Heart left ventricle (tissue), 16 donors: ENCODE measurements at regions not wholly inside any gene's neighbourhood (a gene's known extent, or its start where the extent isn't known, plus 50 kb on each side); places are given as distances from the start of the nearest gene placed in this dataset.

ENCODE experiments used
- ATAC-seq, 4 donors: fragments of 200-7000 bp; cut with Tn5 transposase; one replicate each; pipeline ENCODE4 v1.9.1; 2020 to 2022; ENCODE audit warnings: moderate library complexity in 4 of 4, mild to moderate bottlenecking in 3 of 4, moderate number of reproducible peaks in 1 of 4
- DNase-seq, 5 donors: peaks; one replicate each; pipeline ENCODE4 v3.0.0-alpha.2; 2020
- H3K27ac ChIP-seq, 12 donors: fragments of 200-600 bp; sonication (generic) in 4 of 12; one replicate each; pipeline versions ENCODE4 v1.5.0 to v1.8.0; 2016 to 2022; ENCODE audit warnings: mild to moderate bottlenecking in 2 of 12
- H3K27me3 ChIP-seq, 9 donors: fragments of 200-600 bp; sonication (generic) in 2 of 9; one replicate each; pipeline versions ENCODE4 v1.5.1 to v1.8.0; 2016 to 2022; ENCODE audit warnings: mild to moderate bottlenecking in 3 of 9
- H3K36me3 ChIP-seq, 9 donors: fragments of 200-600 bp; sonication (generic) in 2 of 9; one replicate each; pipeline versions ENCODE4 v1.5.0 to v1.8.0; 2018 to 2022; ENCODE audit warnings: mild to moderate bottlenecking in 2 of 9
- H3K4me1 ChIP-seq, 12 donors: fragments of 200-600 bp; sonication (generic) in 4 of 12; one replicate each; pipeline versions ENCODE4 v1.5.0 to v1.8.0; 2016 to 2022; ENCODE audit warnings: mild to moderate bottlenecking in 3 of 12
- H3K4me3 ChIP-seq, 12 donors: fragments of 200-600 bp; sonication (generic) in 4 of 12; one replicate each; pipeline versions ENCODE4 v1.5.0 to v1.8.0; 2017 to 2022; ENCODE audit warnings: mild to moderate bottlenecking in 9 of 12, moderate library complexity in 4 of 12
- H3K9me3 ChIP-seq, 12 donors: fragments of 200-600 bp; sonication (generic) in 4 of 12; one replicate each; pipeline versions ENCODE4 v1.5.0 to v1.8.0; 2016 to 2022; ENCODE audit warnings: mild to moderate bottlenecking in 1 of 12
- POLR2A ChIP-seq, 2 donors: fragments of 450-650 bp; IDR thresholded peaks; one replicate each; pipeline ENCODE4 v1.6.1; 2017; ENCODE audit warnings: antibody characterized with exemption in 2 of 2, mild to moderate bottlenecking in 2 of 2, moderate library complexity in 2 of 2
- WGBS, 4 donors: extraction: QIAGEN DNeasy Blood & Tissue Kit in 2 of 4; methylation state at CpG; one replicate each; pipeline versions ENCODE4 v1.1.5 to v1.1.7; 2013 to 2018; 5-methylcytosine and 5-hydroxymethylcytosine counted together
- intact Hi-C, 10 donors: fragments of 100-400 bp; cut with DNase I; formaldehyde crosslinking; loops; one replicate each; pipeline versions ENCODE4 v1.11.1 to v1.14.2; 2022
- TF ChIP-seq, protein P1 (sequence below), 12 donors: fragments of 200-600 bp; sonication (generic) in 4 of 12; IDR thresholded peaks; one replicate each; pipeline versions ENCODE4 v1.5.0 to v1.8.0; 2018 to 2022; ENCODE audit warnings: antibody characterized with exemption in 12 of 12, mild to moderate bottlenecking in 5 of 12
- donor health status: ischemic (EF 13 %, LVEDD 7.1; RV severe dilation, severe dysfunction).
- donor health status: healthy with polysubstance abuse.
- donor health status: DM: no; HTN: yes; CAD: no.
- donor health status: DM: no; HTN: no; CAD: no.
- donor health status: ischemic (EF 25% LVEDD 6.9; RV normal size, moderate dysfunction).
- donor health status: ischemic (EF 25% LVEDD 5.7; RV mildly dilated, moderate dysfunction).
- donor health status: healthy.
- donor health status: DM: yes; HTN: yes; CAD: no.
- donor health status: ischemic (EF 35%, LVEDD 5.7; RV mildly dilated, moderate dysfunction).
- donor health status: nonischemic (EF 11% LVEDD 7.7; RV severe dilation, severe dysfunction).
- donor health status: DM: yes; HTN: yes; CAD: no.
- donor health status: PGD.
- donor health status: ischemic (EF 29% LVEDD 5.4; RV normal size, mild dysfunction).
- donor health status: nonischemic (EF 23%, LVEDD 6.1; RV moderate dilation, normal function).

DNA sequence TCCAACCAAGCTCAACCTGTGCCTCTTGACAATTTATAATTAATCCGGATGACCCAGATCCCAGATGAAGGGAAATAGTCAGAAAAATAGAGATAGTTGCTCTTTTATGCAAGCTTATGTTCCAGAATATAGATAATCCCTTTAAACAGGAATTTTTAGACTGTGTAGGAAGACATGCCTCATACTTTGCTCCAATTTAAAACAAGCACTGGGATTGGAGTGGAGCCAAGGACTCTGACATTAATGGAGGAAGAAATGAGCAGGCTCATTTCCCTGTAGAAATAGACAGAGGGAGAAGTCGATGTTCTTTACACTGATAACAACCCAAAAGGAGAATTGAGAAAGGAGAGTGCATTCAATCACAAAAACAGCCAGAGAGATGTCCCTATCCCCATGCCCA lies 70.1 kb upstream of the LRRC55 start:
- Histone ChIP-seq H3K9me3 (peaks cover 0 to 12% (median 3%) of the 10 kb centered on the region in 12 donors), H3K4me3 (no peak overlapping the region), H3K36me3 (no peaks in the 10 kb centered on the region), H3K27ac (no peak overlapping the region), H3K4me1 (no peaks in the 10 kb centered on the region), H3K27me3 (no peaks in the 10 kb centered on the region)
- intact Hi-C loops: loop anchor here in 2 of 10 donors (10.0 kb wide), 2 partner anchors 157 to 267 kb away; no protein-coding TSS in a partner anchor
- ATAC-seq: no peak
- 42 to 52% (median 48%) methylated on average over 2 of the region's 2 CpGs for WGBS, 4 donors
- no peak for TF ChIP-seq POLR2A (IDR thresholded peaks at IDR 0.05)
- TF ChIP-seq, protein P1, sequence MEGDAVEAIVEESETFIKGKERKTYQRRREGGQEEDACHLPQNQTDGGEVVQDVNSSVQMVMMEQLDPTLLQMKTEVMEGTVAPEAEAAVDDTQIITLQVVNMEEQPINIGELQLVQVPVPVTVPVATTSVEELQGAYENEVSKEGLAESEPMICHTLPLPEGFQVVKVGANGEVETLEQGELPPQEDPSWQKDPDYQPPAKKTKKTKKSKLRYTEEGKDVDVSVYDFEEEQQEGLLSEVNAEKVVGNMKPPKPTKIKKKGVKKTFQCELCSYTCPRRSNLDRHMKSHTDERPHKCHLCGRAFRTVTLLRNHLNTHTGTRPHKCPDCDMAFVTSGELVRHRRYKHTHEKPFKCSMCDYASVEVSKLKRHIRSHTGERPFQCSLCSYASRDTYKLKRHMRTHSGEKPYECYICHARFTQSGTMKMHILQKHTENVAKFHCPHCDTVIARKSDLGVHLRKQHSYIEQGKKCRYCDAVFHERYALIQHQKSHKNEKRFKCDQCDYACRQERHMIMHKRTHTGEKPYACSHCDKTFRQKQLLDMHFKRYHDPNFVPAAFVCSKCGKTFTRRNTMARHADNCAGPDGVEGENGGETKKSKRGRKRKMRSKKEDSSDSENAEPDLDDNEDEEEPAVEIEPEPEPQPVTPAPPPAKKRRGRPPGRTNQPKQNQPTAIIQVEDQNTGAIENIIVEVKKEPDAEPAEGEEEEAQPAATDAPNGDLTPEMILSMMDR (IDR thresholded peaks at IDR 0.05): no peak
- no peak for DNase-seq

DNA sequence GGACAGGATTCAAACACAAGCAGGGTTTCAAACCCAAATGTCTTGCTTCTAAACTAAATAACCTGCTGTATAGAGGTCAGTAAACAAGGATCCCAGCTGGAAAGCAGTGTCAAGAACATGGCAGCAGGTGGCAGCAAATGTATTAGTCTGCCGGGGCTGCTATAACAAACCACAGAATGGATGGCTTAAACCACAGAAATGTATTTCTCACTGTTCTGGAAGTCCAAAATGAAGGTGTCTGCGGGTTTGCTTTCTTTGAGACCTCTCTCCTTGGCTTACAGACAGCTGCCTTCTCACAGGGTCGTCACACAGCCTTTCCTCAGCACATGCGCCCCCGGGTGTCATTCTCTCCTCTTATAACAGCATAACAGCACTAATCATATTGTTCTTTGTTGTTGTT lies 65.1 kb upstream of the LRRC55 start:
- no peaks in the 10 kb centered on the region for H3K27me3 ChIP-seq
- ATAC-seq (peak in 3 of 4 donors; percentile 42 to 63 (median 48)), DNase-seq (peak in 1 of 5 donors; percentile 31)
- TF ChIP-seq, protein P1 (IDR thresholded peaks at IDR 0.05): peak; percentile 43 to 68 (median 56)
- TF ChIP-seq POLR2A (IDR thresholded peaks at IDR 0.05): no peak
- no peaks in the 10 kb centered on the region for H3K36me3 ChIP-seq
- peaks cover 0 to under 1% (median 0%) of the 10 kb centered on the region in 12 donors for H3K4me1 ChIP-seq
- peaks cover 0 to 3% (median 0%) of the 10 kb centered on the region in 12 donors for H3K9me3 ChIP-seq
- intact Hi-C loops: loop anchor here in 8 of 10 donors (1.0 to 10.0 kb wide), 6 partner anchors 131 to 274 kb away; no protein-coding TSS in a partner anchor
- WGBS, 4 donors: 67 to 76% (median 70%) methylated on average over 5 of the region's 5 CpGs
- H3K27ac ChIP-seq: no peak overlapping the region
- no peak overlapping the region for H3K4me3 ChIP-seq

GRCh38 chr11:57120192-57120965 lies 61.4 kb upstream of the LRRC55 start:
- Histone ChIP-seq H3K36me3 (no peaks in the 10 kb centered on the region), H3K27me3 (peaks cover 0 to 7% (median 0%) of the 10 kb centered on the region in 9 donors), H3K9me3 (peaks cover 0 to 3% (median 0%) of the 10 kb centered on the region in 12 donors), H3K4me3 (no peak overlapping the region), H3K4me1 (peaks cover 0 to 14% (median 2%) of the 10 kb centered on the region in 12 donors), H3K27ac (no peak overlapping the region)
- WGBS, 4 donors: 92 to 96% (median 94%) methylated on average over 3 of the region's 3 CpGs
- TF ChIP-seq, protein P1 (IDR thresholded peaks at IDR 0.05): no peak
- no peak for TF ChIP-seq POLR2A (IDR thresholded peaks at IDR 0.05)
- no peak for ATAC-seq
- DNase-seq: no peak
- intact Hi-C loops: loop anchor here in 3 of 10 donors (10.0 kb wide), 1 partner anchor 276 kb away; no protein-coding TSS in a partner anchor

GRCh38 chr11:57121996-57122395 lies 59.8 kb upstream of the LRRC55 start:
- peaks cover 0 to 7% (median 0%) of the 10 kb centered on the region in 9 donors for H3K27me3 ChIP-seq
- H3K4me1 ChIP-seq: peaks cover 0 to 14% (median 2%) of the 10 kb centered on the region in 12 donors
- no peaks in the 10 kb centered on the region for H3K36me3 ChIP-seq
- peaks cover 0 to 3% (median 0%) of the 10 kb centered on the region in 12 donors for H3K9me3 ChIP-seq
- no peak overlapping the region for H3K4me3 ChIP-seq
- ATAC-seq: no peak
- no peak overlapping the region for H3K27ac ChIP-seq
- TF ChIP-seq, protein P1 (IDR thresholded peaks at IDR 0.05): no peak
- no peak for TF ChIP-seq POLR2A (IDR thresholded peaks at IDR 0.05)
- WGBS, 4 donors: 49 to 67% (median 54%) methylated on average over 1 of the region's 1 CpG
- intact Hi-C loops: loop anchor here in 3 of 10 donors (10.0 kb wide), 1 partner anchor 277 kb away; no protein-coding TSS in a partner anchor
- no peak for DNase-seq
